HUES48 (cell line): ENCODE measurements at regions not wholly inside any gene's neighbourhood (a gene's known extent, or its start where the extent isn't known, plus 50 kb on each side); places are given as distances from the start of the nearest gene placed in this dataset.

ENCODE experiments used
- H3K27ac ChIP-seq: one replicate; pipeline ENCODE4 v1.7.0; 2013; ENCODE audit warnings: low read depth, low read length, inconsistent platforms
- H3K27me3 ChIP-seq: 2 replicates; pipeline ENCODE4 v1.6.1; 2013; ENCODE audit warnings: mild to moderate bottlenecking, low read length; ENCODE audit not compliant: control insufficient read depth, insufficient read depth
- H3K36me3 ChIP-seq: 2 replicates; pipeline ENCODE4 v1.6.1; 2013; ENCODE audit warnings: low read length; ENCODE audit not compliant: control insufficient read depth, insufficient read depth
- H3K4me1 ChIP-seq: 2 replicates; pipeline ENCODE4 v1.6.1; 2013; ENCODE audit warnings: mild to moderate bottlenecking, low read length; ENCODE audit not compliant: control insufficient read depth, insufficient read depth
- H3K4me3 ChIP-seq: 2 replicates; pipeline ENCODE4 v1.5.1; 2013; ENCODE audit warnings: mild to moderate bottlenecking, low read depth, low read length
- H3K9ac ChIP-seq: 2 replicates; pipeline ENCODE4 v1.6.1; 2013; ENCODE audit warnings: mild to moderate bottlenecking, low read depth, low read length, moderate library complexity
- H3K9me3 ChIP-seq: 2 replicates; pipeline ENCODE4 v1.6.1; 2013; ENCODE audit warnings: low read length; ENCODE audit not compliant: control insufficient read depth, insufficient read depth

GRCh38 chr16:76612497-76612896 is 335.3 kb downstream of the CNTNAP4 start:
- H3K4me1 ChIP-seq, result no peaks in the 10 kb centered on the region
- H3K27ac ChIP-seq, result no peak overlapping the region
- no peak overlapping the region for H3K4me3 ChIP-seq
- H3K9ac ChIP-seq, result no peak overlapping the region
- no peaks in the 10 kb centered on the region for H3K36me3 ChIP-seq
- H3K27me3 ChIP-seq, result no peaks in the 10 kb centered on the region
- H3K9me3 ChIP-seq, result no peaks in the 10 kb centered on the region

GRCh38 chr16:76614269-76614668 is 337.1 kb downstream of the CNTNAP4 start:
- Histone ChIP-seq H3K9ac (no peak overlapping the region), H3K4me3 (no peak overlapping the region), H3K9me3 (no peaks in the 10 kb centered on the region), H3K4me1 (no peaks in the 10 kb centered on the region), H3K36me3 (no peaks in the 10 kb centered on the region), H3K27ac (no peak overlapping the region), H3K27me3 (no peaks in the 10 kb centered on the region)

GRCh38 chr16:76622876-76623275 is 345.7 kb downstream of the CNTNAP4 start:
- no peaks in the 10 kb centered on the region for H3K27me3 ChIP-seq
- H3K27ac ChIP-seq, result no peak overlapping the region
- H3K4me1 ChIP-seq, result no peaks in the 10 kb centered on the region
- H3K4me3 ChIP-seq, result no peak overlapping the region
- H3K36me3 ChIP-seq, result no peaks in the 10 kb centered on the region
- no peak overlapping the region for H3K9ac ChIP-seq
- H3K9me3 ChIP-seq, result no peaks in the 10 kb centered on the region

DNA sequence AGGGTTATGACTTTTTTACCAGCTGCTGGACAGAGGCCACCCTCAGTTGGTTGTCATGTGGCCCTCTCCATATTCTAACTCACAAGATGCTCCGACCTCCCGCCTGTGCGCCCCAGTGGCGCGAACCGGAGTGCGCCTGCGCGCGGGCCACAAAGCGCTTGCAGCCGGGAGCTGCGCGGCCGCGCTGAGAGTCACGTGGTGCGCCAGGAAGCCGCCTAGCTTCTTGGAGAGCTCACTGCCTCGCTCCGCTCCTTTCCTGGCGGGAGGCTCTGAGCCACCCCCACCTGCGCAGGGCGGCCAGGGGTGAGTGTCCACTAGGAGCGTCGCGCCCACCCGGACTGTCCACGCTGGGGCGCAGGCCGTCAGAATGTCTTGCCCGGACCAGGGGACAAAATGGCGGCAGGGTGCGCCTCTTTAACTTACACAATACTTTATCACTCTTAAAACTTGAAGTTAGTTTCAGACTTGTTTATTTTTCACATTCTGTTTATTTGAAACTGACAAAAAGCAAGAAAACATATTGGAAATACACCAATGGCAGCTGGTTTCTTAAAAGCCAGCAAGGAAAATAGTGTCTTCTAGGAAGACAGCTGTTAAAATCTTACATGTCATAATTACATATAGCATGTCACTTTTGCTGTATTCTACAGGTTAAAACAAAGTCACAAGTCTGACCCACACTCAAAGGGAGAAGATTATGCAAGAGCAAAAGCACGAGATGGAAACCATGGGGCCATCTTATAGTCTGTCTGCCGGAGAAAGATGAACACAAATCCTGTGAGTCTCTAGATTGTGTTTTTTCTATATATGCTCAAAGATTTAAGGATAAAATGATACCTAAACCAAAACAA is 357.9 kb downstream of the CNTNAP4 start:
- H3K4me1 ChIP-seq, result no peaks in the 10 kb centered on the region
- no peak overlapping the region for H3K4me3 ChIP-seq
- H3K27me3 ChIP-seq, result no peaks in the 10 kb centered on the region
- no peak overlapping the region for H3K9ac ChIP-seq
- H3K36me3 ChIP-seq, result no peaks in the 10 kb centered on the region
- no peak overlapping the region for H3K27ac ChIP-seq
- H3K9me3 ChIP-seq, result 0 out of 2 replicates have a peak, but pooled peaks cover 3% of the 10 kb centered on the region

DNA sequence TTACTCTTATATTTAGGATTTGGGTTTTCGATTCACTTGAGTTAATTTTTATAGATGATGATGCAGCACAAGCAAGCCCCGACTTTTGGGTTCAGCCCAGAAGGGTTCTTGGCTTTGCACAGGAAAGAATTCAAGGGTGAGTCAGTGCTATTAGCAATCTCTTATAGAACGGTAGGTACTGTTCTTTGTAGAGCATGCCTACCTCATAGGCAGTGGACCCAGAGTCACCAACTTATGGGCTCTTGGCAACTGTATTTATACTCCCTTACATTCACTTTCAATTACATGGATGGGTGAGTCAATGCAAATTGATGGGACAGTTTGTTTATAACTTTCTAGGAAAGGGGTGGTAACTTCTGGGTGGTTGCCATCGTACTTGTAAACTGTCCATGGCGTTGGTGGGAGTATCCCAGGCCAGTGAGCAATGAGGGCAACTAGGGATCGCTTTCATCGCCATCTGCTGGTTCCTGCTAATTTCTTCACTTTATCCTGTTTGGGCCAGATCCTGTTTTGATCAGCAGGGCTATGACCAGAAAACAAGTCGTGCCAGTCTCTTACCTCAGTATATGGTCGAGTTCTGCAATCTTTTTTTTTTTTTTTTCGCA is 362.6 kb downstream of the CNTNAP4 start:
- Histone ChIP-seq H3K36me3 (no peaks in the 10 kb centered on the region), H3K9ac (no peak overlapping the region), H3K4me3 (no peak overlapping the region), H3K27me3 (no peaks in the 10 kb centered on the region), H3K4me1 (no peaks in the 10 kb centered on the region), H3K27ac (no peak overlapping the region), H3K9me3 (no peaks in the 10 kb centered on the region)

DNA sequence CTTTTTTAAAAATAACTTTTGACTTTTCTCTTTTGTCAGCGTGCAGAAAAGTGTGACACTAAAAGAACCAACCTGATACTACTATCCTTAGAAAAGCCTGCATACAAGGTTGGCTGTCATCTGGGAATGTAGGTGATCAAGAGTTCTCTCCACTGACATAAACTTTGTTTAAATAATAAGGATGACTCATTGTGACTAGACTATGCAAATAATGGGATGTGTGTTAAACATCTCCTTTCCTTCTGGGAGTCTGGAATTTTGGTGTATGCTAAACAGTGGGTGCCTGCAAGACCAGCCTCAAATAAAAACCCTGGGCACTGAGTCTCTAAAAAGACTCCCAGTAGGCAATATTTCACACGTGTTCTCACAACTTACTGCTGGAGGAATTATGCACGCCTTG is 373.4 kb downstream of the CNTNAP4 start:
- H3K27me3 ChIP-seq, result no peaks in the 10 kb centered on the region
- no peaks in the 10 kb centered on the region for H3K9me3 ChIP-seq
- H3K4me3 ChIP-seq, result no peak overlapping the region
- no peaks in the 10 kb centered on the region for H3K4me1 ChIP-seq
- H3K36me3 ChIP-seq, result no peaks in the 10 kb centered on the region
- no peak overlapping the region for H3K9ac ChIP-seq
- H3K27ac ChIP-seq, result no peak overlapping the region

GRCh38 chr16:76653390-76654026 is 376.3 kb downstream of the CNTNAP4 start:
- no peaks in the 10 kb centered on the region for H3K36me3 ChIP-seq
- H3K9me3 ChIP-seq, result no peaks in the 10 kb centered on the region
- no peak overlapping the region for H3K4me3 ChIP-seq
- no peaks in the 10 kb centered on the region for H3K27me3 ChIP-seq
- H3K4me1 ChIP-seq, result no peaks in the 10 kb centered on the region
- H3K27ac ChIP-seq, result no peak overlapping the region
- H3K9ac ChIP-seq, result no peak overlapping the region

DNA sequence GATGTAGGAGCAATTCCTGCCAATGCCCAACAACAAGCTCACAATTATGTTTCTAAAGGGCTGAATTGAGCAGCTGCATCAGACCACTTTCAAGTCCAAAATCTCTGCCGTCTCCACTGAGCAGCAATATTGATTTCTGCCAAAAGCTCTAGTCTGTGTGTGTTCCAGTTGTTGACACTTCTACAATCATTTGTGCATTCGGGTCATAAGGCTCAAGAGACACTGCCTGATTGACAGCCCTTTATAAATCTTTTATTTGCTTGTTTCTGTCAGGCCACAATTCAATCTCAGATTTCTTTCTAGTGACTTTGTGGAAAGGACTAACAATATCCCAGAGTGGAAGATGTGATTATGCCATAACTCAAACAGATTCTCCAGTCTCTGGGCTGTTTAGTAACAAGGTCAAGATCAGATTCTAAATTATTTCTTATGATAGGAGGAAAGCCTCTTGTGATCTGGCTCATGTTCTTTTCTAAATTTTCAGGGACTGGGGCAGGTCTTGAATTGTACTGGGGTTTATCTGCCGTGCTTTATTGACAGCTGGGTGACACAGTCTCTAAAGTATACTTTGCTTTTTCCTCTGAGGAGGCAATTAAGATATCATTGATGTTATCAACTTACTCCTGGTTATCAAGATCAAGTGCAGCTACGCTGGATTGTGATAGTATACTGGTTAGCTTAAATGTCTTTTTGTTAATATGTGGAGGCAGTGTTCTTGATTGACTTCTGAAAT is 377.1 kb downstream of the CNTNAP4 start:
- Histone ChIP-seq H3K36me3 (no peaks in the 10 kb centered on the region), H3K9ac (no peak overlapping the region), H3K4me1 (no peaks in the 10 kb centered on the region), H3K27ac (no peak overlapping the region), H3K4me3 (no peak overlapping the region), H3K9me3 (no peaks in the 10 kb centered on the region), H3K27me3 (no peaks in the 10 kb centered on the region)

DNA sequence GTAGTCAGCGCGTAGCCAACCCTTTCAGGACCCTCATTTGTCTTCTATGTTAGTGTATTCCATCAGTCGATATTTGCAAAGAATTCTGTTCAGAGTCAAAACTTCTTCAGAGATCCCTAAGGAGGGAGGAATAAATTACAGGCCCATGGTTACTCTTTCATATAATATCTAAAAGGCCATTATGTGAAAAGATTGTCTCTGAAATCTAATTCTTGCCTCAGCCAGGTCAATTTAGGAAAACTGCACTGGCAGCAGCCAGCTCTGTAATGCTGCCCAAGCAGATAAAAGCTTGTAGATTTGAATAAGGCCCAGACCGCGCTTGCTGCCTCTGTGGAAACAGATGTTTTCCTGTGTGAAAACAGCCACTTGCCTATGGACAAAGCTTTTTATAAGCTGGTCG is 379.8 kb downstream of the CNTNAP4 start:
- no peak overlapping the region for H3K27ac ChIP-seq
- H3K4me1 ChIP-seq, result no peaks in the 10 kb centered on the region
- H3K9ac ChIP-seq, result no peak overlapping the region
- H3K4me3 ChIP-seq, result no peak overlapping the region
- H3K27me3 ChIP-seq, result no peaks in the 10 kb centered on the region
- no peaks in the 10 kb centered on the region for H3K36me3 ChIP-seq
- no peaks in the 10 kb centered on the region for H3K9me3 ChIP-seq

DNA sequence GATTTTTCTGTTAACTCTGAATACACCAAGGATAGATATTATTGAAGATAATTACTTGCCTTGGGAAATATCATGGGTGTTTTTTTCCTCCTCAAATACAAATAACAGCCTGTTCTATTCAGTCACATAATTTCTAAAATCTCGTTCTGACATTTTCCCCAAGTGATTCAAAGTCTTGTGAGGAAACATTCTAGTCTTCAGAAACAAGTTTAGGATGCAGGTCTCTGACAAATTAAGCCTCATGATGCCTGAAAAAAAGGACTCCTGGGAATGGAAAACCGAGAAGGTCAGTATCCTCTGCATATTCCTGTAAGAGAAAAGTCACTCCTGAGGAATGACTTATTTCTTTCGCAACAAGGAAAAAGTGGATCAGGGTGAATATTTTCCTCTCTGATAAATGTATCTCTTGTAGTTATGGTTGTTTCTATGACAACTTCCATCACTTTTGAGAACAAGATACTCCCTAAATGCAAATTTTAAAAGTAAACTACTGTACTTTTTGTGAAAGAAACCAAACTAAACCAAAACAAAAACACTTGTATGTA is 384.6 kb downstream of the CNTNAP4 start:
- no peaks in the 10 kb centered on the region for H3K4me1 ChIP-seq
- H3K36me3 ChIP-seq, result no peaks in the 10 kb centered on the region
- H3K9ac ChIP-seq, result no peak overlapping the region
- H3K9me3 ChIP-seq, result no peaks in the 10 kb centered on the region
- no peak overlapping the region for H3K27ac ChIP-seq
- H3K27me3 ChIP-seq, result no peaks in the 10 kb centered on the region
- no peak overlapping the region for H3K4me3 ChIP-seq
